Fibroblast of skin of abdomen (primary cell): ENCODE measurements at regions not wholly inside any gene's neighbourhood (a gene's known extent, or its start where the extent isn't known, plus 50 kb on each side); places are given as distances from the start of the nearest gene placed in this dataset.
"Not testable (repeated sequence)": the region's sequence is repeated elsewhere in the genome, so short reads cannot be mapped to it uniquely, and the experiment has no call there.

Experiments used
- DNase-seq: peaks from one replicate; pipeline ENCODE4 v3.0.0-alpha.2; 2013

DNA sequence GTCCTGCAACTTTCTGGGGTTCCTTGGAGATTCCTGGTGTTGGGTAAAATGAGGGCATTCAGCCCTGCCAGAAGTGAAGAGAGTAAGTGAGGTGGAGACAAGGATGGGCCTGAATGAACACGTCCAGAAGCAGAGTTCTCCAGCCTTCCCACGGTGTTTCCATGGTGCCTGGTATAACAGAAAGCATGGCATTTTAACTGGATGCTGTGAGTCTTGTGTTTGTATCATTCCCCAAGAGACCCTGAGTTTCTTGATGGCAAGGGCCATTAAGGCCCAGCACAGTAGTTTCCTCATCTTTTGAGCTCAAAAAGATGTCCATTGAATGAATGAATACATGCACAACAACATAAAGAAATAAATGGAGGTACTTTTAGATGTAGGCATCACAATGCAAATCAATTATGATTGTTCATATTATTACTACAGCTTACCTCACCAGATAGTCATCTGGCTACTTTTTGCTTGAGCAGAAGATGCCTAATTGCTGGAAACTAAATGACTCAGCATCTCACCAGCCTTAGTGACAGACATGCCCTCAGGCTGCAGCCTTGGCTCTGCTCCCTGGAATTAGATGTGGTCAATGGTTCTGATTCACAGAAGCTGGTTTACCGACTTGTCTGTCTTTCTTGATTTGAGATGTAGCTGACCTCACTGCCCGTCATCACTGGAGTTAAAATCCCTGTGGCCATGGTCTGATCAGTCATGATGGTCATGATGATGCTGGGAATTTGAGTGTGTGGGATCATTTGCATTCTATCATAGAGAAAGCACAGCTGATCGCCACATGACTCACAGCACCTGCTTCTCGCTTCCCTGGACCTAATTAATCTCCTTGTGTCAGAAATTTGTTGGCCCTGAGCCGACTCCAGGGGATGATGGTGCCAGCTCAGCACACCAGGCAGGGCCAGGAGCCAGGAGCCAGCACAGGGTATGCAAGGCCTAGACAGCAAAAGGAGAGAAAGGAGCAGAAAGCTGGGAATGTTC, 83.9 kb downstream of the CXCL12 start:
- DNase-seq, result peak; percentile 99

DNA sequence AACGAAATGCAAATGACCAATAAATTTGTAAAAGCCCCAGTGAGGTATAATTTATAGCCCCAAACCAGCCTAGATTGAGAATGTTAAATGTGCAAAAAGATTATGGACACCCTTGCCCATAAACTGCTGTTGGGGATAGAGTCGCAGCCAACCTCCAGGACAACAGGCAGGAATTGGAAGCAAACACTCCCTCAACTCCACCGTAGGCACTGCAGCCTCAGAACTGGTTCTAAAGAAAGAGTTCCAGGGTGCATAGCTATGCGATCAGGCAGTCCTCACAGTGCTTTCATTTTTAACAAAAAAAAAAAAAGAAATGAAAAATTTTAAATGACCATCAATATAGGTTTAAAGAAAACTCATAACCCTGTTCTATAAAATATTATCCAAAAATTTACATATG, 86.2 kb downstream of the CXCL12 start:
- DNase-seq, result no peak

DNA sequence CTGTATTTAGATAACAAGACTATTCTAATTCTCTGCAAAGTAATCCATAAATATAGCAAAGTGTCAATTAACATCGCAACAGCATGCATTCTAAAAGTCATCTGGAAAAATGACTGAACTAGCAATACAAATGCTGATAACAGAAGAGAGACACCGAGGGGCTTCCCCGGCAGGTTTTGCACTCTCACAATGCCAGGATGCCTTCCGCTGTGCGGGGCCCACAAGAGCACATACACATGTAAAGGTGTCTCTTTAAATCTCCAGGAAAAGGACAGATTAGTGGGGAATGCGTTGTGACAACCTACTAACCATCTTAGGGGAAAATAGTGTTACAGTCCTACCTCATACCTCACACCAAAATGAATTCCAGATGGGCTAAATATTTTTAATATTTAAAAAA, 86.9 kb downstream of the CXCL12 start:
- DNase-seq, result no peak

DNA sequence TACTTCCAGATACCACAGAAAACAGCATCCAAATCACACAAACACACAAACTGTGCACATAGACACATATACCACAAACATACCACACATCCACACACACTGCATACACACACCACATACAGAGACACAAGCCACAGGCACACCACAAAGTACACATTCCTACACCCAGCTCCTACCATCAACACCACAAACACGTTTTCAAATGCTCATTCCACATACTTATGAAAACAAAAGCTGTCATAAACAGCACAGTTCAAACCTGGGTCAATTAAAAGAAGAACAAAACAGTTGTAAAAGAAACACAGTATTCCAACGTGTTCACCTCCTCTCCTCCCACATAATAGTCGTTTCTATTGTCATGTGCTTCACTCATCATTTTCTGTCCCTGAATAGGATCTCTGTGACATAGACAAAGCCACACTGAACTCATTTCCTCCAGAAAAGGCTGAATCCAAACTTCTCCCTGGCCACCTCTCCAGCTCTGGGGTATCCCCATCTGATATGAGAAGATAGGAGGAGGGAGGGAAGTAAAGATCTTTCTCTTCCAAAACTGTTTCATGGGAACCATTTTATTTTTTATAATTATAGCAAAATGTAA, 89.2 kb downstream of the CXCL12 start:
- peak; percentile 42 for DNase-seq

DNA sequence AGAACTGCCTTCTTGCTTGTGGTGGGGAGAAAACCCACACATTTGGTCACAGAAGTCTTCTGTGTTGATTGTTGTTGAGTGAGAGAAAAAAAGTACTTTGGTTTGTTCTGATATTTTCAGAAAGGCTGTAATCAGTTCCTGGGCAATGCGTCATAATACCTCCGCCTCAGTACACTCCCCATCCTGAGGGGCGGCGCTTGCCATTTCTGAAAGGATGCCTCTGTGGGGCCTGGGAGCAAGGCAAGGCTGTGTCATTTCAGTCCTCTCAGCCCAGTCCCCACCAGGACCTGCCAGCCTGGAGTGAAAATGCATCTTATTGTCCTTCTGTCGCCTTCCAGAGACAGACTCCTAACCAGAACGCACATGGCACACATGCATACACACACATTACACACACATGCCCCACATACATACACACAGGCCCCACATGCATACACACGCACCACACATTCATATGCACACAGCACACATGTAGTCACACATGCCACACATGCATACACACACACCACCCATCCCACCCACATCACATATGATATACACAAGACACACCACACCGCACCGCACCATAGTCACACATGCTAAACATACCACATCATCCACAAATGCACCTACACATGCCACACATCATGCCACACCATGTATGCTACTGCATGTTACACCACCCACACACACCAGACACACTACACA, 90.0 kb downstream of the CXCL12 start:
- DNase-seq, result no peak

DNA sequence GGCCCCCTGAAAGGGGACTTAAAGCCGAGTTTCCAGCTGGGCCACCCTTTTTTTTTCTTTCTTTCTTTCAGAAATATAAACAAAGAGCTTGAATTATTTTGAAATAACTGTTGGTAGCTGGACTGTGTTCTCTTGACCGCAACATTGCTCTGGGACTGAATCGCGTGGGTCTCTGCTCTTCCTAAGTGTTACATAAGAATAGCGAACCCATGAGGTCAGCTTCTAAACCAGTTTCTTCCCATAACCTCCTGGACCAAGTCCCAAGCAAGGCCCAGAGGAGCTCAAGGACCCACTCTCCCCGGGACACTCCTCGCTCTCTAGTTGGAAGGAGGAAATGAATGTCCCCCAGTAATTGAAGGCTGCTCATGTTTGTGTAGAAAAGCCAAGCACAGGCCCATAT, 91.1 kb downstream of the CXCL12 start:
- no peak for DNase-seq

DNA sequence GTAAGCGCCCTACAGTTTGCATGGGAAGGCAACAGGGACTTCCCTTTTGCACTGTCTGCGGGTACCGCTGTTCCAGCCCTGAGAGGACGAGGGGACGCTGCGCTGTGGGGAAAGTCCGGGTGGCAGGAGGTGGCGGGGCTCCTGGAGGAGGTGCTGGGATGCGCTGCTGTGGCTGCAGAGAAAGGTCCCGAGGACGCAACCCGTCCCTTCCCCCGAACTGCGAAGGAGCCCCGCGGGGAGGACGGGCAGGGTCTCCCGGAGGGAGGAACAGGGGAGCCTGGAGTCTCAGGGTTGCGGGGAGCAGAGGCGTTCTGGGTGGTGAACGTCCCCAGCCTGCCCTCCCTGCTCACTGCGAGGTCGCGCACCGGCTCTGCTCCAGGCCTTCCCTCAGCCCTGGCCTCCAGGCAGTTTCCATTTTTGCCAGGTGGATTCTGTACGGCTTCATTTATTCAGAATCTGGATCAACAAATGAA, 91.6 kb downstream of the CXCL12 start:
- DNase-seq, result no peak

DNA sequence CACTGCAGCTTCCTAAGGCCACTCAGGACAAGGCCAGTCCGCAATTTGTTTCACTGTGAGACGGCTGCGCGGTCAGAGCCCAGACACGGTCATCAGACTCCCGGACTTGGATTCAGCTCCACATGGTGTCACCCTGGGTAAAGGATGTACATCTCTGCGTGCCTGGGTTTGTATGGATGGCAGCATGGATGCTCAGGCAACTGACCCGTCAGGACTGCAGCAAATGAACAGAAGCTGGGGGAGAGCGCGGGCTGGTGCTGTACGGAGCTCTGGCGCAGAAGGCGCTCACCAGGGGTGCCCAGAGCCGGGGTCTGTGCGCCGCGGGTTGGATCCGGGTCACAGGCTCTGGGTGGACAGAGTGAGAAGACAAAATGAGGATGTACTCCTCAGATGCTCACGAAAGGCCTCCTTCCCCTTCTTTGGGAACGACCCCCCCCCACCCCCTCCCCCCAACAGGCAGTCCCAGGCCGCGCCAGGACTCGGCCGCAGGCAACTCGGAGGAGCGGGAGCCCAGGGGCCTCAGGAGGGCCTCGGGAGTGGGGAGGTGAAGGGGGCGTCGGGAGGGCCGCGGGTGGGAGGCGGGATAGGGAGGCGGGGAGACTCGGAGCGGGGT, 92.4 kb downstream of the CXCL12 start:
- no peak for DNase-seq

DNA sequence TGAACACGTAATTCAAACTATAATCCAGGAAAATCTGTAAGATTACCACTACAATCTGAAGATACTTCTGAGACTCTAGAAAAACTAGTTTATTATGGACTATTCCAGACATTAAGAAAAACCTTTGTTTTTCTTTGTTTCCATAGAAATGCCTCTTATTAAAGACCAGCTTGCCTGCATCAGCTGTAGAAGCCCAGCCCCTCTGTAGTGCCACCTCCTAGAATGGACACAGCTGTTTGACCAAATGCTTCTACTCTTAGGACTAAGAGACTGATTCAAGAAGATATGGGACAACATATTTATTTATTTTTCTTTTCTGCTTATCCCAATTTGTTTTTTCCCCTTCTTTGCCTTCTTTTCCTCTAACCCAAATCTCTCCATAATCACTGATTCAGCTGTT, 93.8 kb downstream of the CXCL12 start:
- no peak for DNase-seq

DNA sequence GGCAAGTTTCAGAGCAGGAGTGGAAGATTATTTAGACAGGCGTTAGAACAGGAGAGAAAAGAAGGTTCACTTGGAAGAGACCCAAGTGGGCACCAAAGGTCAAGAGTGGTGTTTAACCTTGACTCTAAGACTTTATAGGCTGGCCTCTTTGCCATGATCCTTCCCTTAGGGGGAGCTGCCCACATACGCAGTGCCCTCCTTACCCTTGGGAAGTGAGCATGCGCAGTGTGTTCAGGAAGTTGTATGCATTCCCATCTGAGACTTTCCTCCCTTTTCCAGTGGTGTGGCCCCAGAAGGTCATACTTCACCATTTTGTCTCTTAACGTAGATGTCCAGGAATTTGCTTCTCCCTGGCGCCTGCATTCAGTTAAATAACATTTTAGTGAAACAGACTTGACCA, 95.8 kb downstream of the CXCL12 start:
- DNase-seq, result no peak

DNA sequence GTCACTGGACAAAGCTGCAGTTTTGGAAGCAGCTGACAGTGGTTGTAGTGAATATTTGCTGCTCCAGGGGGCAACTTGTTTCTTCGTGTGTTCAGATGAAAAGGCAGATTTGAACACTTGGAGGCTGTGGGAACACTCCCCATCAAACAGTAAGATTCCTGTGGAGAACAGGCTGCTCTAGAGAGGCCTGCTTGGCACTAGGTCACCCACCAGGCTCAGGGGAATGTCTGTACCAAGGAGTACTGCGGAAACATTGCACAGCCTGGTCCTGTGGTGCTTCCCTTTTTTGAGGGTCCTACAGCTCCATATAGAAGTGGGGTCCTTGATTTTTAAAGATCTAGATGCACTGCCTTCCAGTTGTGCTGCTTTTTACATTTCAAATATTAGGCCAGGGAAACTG, 97.5 kb downstream of the CXCL12 start:
- no peak for DNase-seq

DNA sequence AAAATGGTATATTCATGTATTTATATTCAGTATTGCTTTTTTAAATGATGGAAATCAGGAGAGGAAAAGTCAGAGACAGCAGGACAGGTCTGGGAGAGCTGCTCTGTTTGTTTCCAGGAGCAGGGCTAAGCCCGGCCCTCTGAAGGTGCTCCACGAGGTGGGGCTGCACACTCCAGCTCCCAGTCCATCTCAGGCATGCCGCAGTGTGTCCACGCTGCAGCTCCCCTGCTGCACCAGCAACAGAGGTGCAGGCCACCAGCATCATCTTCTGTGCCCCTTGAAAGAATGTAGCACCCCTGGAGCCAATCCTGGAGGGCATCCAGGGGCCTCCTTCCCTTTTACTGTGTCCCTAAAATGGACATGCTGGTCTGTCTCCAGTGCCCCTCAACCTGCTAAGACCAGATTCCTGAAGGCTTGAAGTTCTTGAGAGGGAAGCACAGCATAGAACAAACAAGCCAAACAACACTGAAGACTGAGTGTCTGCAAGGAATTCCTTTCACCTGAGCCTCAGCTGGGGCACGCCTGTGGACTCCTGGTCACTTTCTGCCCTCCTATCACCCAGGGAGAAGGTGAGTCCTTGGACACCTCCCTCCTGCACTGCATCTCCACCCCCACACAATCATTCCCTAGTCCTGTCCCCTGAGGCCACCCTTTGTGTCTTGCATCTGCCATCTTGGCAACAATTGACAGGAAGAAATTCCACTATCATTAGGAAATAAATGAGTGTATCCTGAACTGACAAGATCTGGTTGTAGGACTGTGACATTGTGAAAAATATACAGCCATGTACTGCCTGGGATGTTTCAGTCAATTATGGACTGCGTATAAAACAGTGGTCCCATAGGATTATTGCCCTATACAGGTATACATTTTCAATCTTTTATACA, 100.5 kb downstream of the CXCL12 start:
- DNase-seq, result no peak

DNA sequence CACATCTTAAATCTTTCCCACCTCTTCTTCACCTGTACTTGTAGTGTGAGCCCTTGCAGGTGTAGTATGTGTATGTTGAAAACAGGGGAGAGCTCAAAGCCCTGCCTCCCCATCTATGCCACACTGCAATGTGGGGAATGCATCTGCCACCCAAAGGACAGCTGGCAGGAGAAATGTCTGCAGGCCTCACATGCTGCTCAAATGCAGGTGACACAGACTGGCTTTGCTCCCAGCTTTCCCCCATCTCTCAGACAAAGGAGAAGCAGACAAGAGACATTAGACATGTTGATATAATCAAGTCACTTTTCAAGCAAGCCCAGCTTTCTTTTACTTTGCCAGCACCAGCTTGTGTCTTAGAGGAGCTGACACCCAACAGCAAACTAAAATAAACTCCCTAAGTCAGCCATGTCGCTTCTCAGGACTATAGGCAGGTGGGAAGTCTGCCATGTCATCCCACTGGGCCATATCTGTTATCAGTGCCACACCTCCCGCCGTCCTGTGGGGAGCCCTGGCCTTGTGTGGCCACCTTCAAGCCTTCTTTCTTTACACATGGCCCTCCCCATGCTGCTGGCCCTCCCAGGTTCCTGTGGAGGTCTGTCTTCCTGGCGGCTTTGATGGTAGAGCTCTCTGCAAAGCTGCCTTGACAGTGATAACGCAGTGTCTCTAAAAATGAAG, 102.1 kb downstream of the CXCL12 start:
- no peak for DNase-seq

DNA sequence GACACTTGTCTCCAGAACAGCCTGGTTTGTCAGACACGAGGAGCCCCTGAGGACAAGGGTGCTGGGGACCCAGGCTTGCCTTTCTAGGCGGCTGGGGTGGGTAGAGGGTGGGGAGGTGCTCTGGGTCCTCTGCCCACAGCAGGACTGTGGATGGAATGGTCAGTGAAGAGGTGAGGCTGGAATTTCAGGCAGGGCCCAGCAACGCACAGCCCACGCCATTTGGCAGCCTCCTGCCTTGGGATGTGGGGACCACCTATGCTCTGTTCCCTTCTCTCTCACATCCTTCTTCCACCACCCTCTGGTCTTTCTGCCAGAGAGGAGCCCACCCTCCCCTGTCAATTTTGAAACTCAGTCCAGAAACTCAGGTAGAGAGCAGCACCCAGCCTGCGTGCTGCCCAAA, 103.2 kb downstream of the CXCL12 start:
- no peak for DNase-seq

DNA sequence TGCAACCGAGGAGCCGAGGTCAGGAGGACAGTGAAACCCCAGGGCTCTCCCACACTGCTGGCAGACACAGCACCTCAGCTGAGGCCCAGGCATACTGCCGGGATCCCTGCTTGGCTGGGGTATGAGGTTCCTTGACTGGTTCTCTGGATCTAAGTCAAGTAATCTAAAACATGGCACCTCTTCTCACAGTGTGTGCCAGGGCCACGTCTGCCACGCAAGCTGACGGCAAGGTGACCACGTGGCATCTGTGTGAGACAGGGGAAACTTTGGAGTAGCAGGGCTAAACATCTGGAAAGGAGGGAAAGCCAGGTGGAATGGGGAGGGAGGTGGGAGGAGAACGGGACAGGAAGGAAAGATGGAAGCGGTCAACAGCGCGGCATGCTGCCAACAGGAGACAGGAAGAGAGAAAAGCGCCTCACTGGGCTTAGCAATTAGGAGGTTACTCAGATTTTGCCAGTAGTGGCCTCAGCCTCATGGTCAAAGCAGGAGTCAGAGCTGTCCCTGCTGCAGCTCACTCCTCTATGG, 103.7 kb downstream of the CXCL12 start:
- no peak for DNase-seq

DNA sequence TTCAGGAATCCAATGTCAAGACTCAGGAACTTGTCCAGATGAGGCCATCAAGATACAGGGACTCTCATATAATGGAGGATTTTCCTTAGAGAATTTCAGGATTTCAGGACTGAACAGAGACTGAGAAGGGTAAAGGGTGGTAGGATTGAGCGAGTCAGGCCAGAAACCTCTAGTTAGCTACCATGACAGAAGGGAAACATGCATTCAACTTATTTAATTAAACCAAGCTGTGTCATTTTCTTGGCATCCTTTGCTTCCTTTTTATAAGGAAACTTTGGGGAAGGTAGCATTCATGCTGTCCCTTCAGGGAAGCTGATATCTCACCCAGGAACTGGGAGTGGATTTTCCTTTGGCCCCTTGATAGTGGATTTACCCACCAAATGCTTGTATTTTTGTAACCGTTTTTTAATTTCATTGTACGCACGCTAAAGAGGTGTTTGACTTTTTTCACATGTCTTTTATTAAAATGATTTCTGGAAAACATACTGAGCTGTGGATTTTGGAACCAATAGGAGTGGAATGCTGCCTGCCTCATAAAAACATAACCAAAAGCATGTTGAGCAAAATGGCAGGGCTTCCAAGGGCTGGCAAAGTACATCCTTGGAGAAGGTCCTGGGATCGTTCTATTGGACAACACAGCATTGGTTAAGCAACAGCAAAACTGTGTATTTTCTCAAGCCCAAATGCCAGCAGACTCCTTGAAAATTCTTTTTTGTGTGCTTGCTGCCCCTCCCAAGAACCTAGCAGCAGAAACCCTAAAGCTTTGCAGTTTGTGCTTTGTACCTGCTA, 104.5 kb downstream of the CXCL12 start:
- peak; percentile 34 for DNase-seq

DNA sequence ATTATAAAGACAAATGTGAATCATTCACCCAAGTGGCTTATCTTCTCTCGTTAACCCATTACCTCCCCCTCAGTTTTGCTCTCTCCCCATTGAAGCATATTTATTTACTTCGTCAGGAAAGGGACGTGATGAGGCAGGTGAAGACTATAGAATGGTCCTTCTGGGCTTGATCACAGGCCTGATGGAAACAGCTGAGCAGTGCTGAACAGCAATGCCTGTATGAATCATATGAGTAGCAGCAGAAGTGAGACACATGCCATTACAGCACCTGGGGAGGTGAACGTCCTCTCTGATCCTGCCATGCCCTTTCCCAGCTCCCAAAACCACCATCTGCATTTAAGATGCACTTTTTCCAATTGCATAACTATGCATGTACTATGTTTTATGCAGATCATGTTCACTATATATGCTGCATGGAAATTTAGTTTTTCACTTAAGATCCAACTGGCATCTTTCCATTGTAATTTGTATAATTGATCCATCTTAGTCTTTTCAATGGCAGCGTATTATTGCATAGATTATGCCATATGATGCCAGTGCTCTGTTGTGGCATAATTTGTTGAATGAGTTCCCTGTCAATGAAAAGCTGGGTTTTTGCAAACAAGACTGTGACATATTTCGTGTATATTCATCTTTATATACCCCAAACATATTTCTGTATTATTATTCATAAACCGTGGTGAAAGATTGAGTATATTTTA, 105.3 kb downstream of the CXCL12 start:
- DNase-seq, result no peak

DNA sequence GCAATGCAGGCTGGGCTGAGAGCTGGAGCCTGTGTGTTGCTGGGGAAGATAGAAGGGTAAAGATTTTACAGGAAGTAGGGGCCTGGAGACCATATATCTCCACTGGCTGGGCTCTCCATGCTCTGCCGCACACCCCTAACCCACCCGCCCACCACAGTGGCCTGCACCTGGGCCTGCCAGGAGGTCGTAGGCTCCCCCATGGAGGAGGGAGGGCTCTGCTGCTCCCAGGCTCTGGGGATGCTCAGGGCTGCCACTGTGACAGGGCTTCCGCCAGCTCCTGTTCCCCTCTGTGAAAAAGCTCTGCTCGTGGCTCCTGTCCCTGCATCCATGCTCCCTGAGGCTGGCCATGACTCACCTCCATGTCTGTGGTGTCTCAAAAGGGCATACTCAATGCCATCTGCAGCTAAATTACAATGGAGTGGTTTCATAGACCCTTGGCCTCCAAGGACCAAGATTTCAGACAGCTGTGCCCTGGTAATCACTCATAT, 106.0 kb downstream of the CXCL12 start:
- DNase-seq, result peak; percentile 32

DNA sequence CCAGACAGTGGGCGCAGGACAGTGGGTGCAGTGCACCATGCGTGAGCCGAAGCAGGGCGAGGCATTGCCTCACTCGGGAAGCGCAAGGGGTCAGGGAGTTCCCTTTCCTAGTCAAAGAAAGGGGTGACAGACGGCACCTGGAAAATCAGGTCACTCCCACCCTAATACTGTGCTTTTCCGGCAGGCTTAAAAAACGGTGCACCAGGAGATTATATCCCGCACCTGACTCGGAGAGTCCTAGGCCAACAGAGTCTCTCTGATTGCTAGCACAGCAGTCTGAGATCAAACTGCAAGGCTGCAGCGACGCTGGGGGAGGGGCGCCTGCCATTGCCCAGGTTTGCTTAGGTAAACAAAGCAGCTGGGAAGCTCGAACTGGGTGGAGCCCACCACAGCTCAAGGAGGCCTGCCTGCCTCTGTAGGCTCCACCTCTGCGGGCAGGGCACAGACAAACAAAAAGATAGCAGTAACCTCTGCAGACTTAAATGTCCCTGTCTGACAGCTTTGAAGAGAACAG, 116.4 kb downstream of the CXCL12 start:
- not testable (repeated sequence) for DNase-seq
